HG03060 (cell line): ENCODE measurements at regions not wholly inside any gene's neighbourhood (a gene's known extent, or its start where the extent isn't known, plus 50 kb on each side); places are given as distances from the start of the nearest gene placed in this dataset.

Source experiments
- ATAC-seq: cut with Tn5 transposase; IDR thresholded peaks from one replicate; pipeline ENCODE4 v1.9.1; 2021; ENCODE audit warnings: low read depth, moderate number of reproducible peaks; ENCODE audit not compliant: unreplicated experiment

- no peak for ATAC-seq
Observed at GRCh38 chr15:38876621-38877020, 312.0 kb upstream of the RASGRP1 start.

- no peak for ATAC-seq
Observed at GRCh38 chr15:38877471-38877870, 312.9 kb upstream of the RASGRP1 start.

- no peak for ATAC-seq
Observed at GRCh38 chr15:38878026-38878425, 313.4 kb upstream of the RASGRP1 start.

- ATAC-seq: no peak
Observed at GRCh38 chr15:38878926-38879325, 314.3 kb upstream of the RASGRP1 start.

DNA sequence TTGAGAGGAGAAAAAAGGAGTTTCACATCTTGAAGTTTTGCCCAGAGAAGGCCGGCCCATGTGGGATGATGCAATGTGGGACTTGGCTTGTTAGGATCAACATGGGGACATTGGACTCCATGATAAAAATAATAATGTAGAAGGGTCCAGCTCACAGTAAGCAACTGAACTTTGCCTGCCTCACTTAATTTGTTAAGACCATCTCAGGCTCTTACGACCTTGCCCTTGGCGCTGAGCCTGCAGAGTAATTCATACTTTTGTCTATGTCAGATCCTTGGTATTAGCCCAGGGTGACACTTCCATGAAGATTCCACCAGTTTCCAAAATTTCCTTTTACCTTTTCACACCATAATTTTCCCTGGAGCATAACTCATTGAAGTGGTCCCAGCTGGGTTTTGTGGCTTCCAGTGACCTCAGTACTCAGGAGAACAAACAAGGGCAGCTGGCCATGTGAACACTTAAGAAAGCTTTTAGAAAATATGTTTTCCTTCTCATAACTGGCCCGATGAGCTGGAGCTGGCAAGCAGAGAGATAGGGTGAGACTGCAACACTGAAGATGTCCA lies 315.4 kb upstream of the RASGRP1 start:
- ATAC-seq: no peak

DNA sequence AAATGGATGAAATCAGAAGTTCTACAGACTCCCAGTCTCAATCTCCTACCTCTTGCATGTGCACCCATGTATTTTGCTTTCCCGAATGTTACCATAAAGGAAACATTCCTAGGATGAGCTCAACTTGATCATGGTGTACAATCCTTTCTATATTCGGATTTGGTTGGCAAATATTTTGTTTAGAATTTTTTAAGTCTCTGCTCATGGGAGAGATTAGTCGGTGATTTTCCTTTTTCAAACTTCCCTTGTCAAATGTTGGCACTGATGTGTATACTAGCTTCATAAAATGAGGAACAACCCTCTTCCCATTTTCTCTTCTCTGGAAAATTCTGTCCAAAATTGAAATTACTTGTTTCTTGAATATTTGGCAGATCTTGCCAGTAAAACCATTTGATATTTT lies 317.6 kb upstream of the RASGRP1 start:
- ATAC-seq: no peak

GRCh38 chr15:38883987-38884386 lies 319.4 kb upstream of the RASGRP1 start:
- no peak for ATAC-seq

GRCh38 chr15:38885001-38885400 lies 320.4 kb upstream of the RASGRP1 start:
- ATAC-seq: no peak

DNA sequence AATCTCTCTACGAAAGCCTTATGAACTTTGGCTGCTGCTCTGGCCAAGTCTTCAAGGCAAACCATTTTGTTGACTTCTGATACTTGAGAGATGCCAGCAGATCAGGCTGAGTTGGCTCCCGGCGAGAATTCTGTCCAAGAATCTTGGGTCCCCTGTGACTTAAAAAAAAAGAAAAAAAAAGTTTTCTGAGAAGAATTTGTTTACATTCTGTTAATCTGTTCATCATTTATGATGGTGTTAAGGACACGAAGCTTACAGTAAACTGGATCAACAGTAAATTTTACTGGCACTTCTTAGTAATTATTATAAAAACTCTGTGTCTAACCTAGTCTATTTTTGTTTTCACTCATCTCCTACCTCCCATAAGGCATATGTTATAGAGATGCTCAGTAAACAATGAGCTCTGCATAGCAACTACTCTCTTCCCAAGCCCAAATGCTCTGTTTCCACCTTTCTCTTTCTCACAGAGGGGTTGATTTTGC lies 320.9 kb upstream of the RASGRP1 start:
- ATAC-seq: no peak

- ATAC-seq: no peak
Observed at GRCh38 chr15:38886315-38887163, 321.9 kb upstream of the RASGRP1 start.

DNA sequence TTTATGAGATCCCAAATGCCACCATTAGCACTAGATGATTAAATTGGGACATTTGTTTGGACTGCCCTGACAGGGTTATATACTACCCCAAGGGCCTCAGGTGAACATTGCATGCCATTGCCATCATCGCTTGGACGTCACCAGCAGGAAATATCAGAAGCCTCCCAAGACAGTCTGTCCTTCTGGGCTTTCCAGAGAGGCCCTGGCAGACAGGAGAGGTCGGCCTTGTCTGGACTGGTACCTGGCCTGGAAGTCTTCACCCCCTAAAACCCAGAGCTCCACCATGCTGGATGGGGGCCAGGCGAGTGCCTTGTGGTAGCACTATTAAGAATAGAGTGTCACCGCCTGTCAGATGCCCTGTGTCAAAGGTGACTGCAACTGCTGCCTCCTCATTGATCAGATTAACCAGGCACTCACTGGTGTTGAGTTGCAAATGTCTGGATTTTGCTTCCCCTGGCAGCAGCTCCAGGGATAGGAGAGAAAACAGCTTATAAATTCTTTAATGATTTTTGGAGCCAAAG lies 324.1 kb upstream of the RASGRP1 start:
- no peak for ATAC-seq

GRCh38 chr15:38890194-38890593 lies 325.6 kb upstream of the RASGRP1 start:
- ATAC-seq: no peak

DNA sequence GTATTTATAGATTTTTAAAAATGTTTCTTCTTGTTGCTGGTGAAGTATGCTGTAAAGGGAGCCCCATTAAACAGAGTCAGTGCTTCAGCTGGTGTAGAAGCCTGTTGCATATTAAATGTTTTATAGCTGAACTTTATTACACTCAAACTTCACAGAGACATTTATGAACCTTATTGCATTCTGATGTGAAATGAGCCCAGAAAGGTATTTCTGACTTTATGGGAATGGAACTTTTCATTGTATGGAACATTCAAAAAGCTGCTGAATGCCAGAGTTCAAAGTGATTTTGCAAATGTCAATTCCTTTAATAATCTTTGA lies 329.3 kb upstream of the RASGRP1 start:
- ATAC-seq: no peak

DNA sequence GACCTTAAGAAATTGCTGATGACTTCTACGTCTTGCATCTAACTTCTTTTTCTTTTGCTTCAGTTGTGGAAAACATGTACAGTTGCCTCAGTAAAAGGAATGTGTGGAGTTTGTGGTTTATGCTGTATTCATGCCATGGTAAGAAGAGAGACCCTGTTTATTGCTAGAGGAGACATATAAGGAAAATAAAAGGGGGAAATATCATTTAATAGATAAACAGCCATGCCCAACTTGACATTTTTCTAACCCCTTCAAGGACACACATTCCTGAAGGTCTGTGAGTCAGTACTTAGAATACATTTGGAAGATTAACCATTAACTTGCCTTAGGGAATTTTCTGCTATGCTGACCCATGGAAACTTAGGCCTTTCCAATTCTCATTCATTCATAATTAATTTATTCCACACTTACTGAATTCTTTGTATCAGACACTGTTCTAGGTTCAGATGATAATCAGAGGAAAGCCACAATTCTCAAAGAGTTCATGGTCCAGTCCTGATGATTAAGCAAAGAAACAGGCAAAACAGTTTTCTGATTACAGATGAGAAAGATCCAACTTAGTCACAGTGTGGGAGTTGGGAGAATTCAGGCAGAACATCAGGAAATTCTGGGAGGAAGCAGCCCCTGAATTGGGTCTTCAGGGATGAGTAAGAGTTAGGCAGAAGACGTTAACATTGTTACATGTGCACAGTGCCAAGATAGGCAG lies 329.8 kb upstream of the RASGRP1 start:
- no peak for ATAC-seq

DNA sequence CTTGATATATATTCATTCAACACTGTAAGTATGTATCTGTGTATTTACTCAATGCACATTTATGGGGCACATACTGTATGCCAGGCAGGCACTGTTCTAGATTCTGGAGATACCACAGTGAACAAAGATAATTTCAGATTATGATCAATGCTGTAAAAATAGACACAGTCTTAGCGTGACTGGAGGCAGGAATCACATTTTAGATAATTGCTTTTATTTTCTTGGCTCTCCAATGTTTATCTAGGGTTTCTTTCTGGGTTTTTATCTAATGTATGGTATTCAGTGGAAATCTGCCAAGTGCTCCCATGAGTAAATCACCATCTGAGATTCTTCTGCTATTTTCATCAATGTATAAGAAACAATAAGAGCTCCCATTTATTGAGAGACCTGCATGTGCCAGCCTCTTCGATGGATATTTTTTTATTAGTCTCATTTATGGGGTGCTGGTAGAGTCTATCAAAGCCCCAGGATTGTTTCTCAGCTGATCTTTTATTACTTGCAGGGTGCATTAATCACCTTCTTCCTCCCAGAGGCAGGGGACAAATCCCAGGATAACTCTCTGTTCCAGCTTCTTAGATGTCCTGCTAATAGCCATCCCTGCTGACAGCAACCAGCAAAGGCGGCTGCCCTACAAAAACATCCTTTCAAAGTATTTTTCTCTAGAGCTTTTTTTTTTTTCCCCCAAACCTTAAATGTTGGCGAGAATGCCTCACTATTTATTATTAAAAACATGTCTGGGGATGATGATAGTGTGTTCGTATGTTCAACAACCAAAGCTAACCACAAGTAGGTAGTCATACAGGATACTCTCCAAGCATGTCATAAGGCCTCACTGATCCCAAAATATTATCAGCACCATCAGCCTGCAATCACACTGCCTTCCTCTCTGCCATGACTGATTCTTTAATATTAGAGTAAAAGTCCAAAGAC lies 331.0 kb upstream of the RASGRP1 start:
- no peak for ATAC-seq

DNA sequence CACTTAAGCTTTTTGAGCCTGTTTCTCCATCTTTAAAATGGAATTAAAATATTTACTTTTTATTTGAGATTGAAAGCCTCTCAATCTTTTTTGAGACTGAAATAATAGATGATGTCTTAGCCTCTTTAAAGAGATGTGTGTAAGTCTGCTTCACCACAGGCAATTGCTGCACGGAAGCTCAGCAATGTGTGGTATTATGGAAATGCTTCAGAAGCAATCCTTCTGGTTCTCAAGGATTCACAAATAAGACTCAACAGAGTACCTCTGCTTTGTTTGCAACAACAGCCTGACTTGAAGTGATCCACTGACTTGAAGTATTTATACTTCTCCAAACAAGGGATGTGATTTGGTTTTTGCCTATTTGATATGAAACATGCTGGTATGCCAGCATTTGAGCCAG lies 332.0 kb upstream of the RASGRP1 start:
- no peak for ATAC-seq

GRCh38 chr15:38897551-38897950 lies 332.9 kb upstream of the RASGRP1 start:
- ATAC-seq: no peak

DNA sequence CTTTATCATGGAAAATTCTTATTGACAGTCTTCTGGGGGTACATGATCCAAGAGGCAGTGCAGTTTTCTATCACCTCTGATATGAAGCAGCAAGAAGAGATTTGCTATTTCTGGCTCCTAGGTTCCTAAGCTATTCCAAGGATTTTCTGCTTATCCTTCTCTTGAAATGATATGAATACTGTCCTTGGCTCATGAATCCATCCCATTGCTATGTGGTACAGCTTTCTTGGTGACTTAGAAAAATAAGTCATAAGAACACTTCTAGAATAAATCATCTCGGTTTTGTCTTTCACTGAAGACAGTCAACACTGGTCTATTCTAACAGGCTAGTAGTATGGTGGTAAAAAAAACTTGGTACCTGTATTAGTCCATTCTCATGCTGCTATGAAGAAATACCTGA lies 333.6 kb upstream of the RASGRP1 start:
- no peak for ATAC-seq

GRCh38 chr15:38899300-38899699 lies 334.7 kb upstream of the RASGRP1 start:
- no peak for ATAC-seq

DNA sequence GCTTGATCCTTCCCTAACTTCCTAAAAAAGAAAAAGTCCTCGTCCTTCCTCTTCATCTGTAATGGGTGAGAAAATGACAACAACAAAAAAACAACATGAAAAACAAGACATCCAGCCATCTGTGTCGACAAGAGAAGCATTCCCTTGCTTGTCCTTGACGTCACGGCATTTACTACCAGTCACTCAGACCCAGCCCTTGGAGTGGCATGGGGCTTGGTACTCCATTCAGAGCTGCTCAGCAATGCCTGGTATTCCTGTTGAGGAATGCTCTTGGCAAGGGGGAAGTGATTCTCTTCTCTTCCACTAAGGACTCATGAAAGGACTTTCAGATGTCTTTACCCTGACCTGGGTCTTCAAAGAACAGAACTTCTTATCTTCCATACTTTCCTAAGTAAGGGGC lies 339.7 kb upstream of the RASGRP1 start:
- ATAC-seq: no peak
